ENCODE measurements at regions not wholly inside any gene's neighbourhood (a gene's known extent, or its start where the extent isn't known, plus 50 kb on each side); places are given as distances from the start of the nearest gene placed in this dataset.

- TF ChIP-seq CTCF (IDR thresholded peaks at IDR 0.05 in 4 of 5, conservative IDR thresholded peaks at IDR 0.05 in 1 of 5) (no peak), POLR2A (IDR thresholded peaks at IDR 0.05) (no peak)
These were observed 532.8 kb downstream of the ZIC1 start for GRCh38 chr3:147941969-147942368.
